GM12801 (cell line): ENCODE measurements at regions not wholly inside any gene's neighbourhood (a gene's known extent, or its start where the extent isn't known, plus 50 kb on each side); places are given as distances from the start of the nearest gene placed in this dataset.

Source experiments
- TF ChIP-seq, protein P1 (sequence below): IDR thresholded peaks from one replicate; pipeline ENCODE4 v1.5.1; 2011; ENCODE audit warnings: control low read depth; ENCODE audit not compliant: insufficient read length; ENCODE audit errors: extremely low read depth

DNA sequence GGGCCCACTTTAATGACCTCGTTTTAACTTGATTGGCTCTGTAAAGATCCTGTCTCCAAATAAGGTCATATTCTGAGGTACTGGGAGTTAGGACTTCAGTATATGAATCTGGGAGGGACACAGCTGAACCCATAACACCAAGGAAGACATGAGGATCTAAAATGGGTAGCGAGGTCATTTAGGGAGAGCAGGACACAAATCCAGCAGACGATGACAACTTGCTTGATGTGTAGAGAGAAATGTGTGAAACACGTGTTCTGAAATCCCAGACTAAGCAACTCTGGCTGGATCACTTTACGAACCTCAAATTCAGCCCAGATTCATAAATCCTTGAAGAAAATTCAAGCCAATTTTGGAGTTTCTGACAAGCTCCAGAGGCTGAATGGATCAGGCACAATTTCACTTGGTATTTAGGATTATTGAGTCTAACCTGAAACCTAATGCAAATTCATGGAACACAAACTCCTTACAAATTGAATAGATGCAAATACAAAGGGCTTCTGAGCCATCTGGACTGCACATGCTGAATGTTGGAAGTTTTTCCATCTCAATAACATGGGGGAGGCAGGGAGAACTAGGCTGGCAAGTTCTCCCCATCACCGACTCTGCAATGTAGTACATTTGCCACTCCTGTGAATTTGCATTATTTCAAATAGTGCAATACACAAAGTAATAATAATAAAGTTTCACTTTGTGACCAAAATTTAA, 74.0 kb upstream of the SLC30A5 start:
- TF ChIP-seq, protein P1, sequence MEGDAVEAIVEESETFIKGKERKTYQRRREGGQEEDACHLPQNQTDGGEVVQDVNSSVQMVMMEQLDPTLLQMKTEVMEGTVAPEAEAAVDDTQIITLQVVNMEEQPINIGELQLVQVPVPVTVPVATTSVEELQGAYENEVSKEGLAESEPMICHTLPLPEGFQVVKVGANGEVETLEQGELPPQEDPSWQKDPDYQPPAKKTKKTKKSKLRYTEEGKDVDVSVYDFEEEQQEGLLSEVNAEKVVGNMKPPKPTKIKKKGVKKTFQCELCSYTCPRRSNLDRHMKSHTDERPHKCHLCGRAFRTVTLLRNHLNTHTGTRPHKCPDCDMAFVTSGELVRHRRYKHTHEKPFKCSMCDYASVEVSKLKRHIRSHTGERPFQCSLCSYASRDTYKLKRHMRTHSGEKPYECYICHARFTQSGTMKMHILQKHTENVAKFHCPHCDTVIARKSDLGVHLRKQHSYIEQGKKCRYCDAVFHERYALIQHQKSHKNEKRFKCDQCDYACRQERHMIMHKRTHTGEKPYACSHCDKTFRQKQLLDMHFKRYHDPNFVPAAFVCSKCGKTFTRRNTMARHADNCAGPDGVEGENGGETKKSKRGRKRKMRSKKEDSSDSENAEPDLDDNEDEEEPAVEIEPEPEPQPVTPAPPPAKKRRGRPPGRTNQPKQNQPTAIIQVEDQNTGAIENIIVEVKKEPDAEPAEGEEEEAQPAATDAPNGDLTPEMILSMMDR, result no peak

DNA sequence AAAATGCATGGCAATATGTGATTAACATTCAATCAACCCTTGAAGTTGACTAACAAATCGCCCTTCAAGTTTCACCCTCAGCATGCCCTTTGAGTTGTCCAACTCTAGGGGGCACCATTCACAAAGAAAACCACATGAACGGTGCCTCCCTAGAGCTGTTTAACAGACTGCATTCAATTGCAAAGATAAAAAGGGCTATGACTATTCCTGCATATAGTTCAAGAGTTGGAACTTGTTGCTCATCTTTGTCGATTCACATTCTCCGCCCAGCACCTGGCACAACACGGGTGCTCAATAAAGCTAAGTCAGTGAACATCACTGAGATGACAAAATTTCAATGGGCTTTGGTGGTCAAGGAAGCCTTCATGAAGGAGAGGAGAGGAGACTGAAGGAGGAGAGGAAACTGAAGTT, 69.6 kb upstream of the SLC30A5 start:
- TF ChIP-seq, protein P1, result no peak

DNA sequence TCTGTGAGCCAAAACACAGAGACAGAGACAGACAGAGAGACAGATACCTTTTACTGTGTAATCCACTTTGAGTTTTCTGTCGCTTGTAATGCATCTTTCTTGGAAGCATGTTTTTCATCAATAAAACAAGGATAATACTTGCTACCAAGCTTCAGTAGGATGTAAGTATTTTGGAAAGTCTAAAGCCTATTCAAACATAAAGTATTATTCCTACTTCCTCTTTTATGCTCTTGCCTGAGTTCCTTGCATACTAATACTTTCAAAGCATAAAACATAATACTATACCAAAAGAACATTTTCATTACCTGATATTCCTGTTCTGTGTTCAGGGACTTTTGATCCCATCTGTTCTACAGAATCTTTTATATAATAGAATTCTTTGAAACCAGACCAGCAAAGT, 64.5 kb upstream of the SLC30A5 start:
- TF ChIP-seq, protein P1, result no peak

DNA sequence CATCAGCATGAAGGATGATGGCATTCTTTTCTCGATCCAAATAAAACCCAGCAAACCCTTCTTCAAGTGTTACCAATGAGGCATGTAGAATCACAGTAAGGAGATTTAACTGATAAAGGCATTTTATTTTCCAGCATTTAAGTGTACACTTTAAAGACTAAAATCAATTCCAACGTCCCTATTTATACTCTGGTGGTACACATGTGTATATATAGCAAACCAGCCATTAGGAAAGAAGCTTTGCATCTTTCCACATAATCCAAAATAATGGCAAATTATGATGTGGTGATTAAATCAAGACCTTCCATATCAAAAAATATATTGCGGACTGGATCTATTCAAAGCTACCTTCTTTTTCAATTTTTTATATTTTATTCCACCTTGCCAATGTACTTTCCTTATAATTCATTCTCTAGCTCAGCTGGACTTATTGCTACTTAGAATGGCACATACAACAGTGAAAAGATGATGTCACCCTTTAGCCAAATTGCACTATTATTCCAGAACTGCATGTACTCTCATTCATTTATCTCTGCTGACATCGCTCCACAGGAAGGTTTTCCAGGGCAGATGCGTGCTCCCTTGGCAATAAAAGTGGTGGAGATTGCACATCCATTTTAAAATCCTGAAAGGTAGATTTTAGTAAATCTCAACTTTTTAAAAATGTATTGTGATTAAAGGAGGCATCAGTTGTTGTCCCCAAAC, 63.3 kb upstream of the SLC30A5 start:
- TF ChIP-seq, protein P1, result no peak

DNA sequence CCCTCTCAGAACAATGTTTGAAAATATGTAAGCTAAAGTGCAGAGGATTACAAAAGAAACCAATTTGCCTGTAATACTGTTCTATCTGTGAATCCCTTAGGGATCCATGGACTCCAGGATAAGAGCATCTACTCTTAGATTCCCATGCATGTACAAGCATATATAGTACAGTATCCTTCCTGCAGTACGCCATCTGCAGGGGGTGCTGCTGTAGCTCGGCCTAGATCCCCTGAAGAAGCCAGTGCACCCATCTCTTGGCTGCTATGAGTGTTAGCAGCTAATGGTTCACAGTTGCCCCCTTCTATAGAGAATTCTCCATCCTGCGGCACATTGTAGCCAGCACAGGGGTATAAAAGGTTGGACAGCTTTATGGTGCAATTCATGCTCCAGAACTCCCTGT, 61.8 kb upstream of the SLC30A5 start:
- TF ChIP-seq, protein P1, result no peak

DNA sequence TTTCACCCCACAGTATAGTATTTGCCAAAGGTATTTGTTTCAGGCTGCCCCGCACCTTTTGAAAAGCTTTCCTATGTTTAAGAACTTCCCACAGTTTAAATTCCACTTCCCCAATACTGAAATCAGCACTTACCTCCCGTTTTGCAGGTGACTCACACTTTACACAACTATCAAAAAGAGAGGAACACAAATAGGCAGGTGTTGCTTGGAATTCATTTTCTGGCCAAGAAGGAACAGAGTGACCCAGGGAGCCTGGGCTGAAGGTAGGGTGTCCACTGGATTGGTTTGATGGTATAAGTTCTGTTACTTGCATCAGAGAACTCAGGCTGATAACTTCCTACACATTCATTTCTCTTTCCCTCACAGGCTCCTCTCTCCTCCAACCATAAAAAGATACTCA, 60.1 kb upstream of the SLC30A5 start:
- TF ChIP-seq, protein P1, result no peak

DNA sequence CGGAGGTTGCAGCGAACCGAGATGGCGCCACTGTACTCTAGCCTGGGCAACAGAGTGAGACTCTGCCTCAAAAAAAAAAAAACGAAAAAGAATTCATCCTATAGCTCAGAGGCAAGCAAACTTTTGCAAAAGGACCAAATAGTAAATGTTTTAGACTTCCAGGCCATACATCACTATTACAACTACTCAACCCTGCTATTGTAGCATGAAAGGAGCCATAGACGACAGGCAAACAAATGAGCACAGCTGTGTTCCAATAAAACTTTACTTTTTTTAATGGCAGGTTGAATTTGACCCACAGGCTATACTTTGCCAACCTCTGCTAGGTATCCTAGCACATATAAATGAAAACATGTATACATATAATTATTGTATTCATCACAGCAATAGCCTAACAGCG, 58.9 kb upstream of the SLC30A5 start:
- TF ChIP-seq, protein P1, result no peak
